HCT116 (cell line): ENCODE measurements at regions not wholly inside any gene's neighbourhood (a gene's known extent, or its start where the extent isn't known, plus 50 kb on each side); places are given as distances from the start of the nearest gene placed in this dataset.

Experiments used
- CTCF ChIP-seq, 3 experiments: fragments of 200-600 bp in 1 of 3; sonication (generic) in 1 of 3; IDR thresholded peaks in 2 of 3; conservative IDR thresholded peaks in 1 of 3; 2 replicates each; pipeline ENCODE4 v1.5.1; 2012 to 2017; ENCODE audit warnings: low read depth in 2 of 3, low read length in 2 of 3, antibody characterized with exemption in 1 of 3, borderline replicate concordance in 1 of 3, control low read depth in 1 of 3, mild to moderate bottlenecking in 1 of 3, mixed read lengths in 1 of 3, mixed run types in 1 of 3, moderate library complexity in 1 of 3; ENCODE audit not compliant: insufficient read depth in 1 of 3
- EZH2phosphoT487 ChIP-seq: fragments of 200-600 bp; IDR thresholded peaks from 2 replicates; pipeline ENCODE4 v1.6.1; 2018; ENCODE audit warnings: antibody characterized with exemption, borderline replicate concordance
- RAD21 ChIP-seq: IDR thresholded peaks from 2 replicates; pipeline ENCODE4 v1.6.1; 2012; ENCODE audit warnings: low read depth, mild to moderate bottlenecking

GRCh38 chr9:80223897-80224296 lies 652.1 kb downstream of the TLE4 start:
- no peak for TF ChIP-seq CTCF (IDR thresholded peaks at IDR 0.05 in 2 of 3, conservative IDR thresholded peaks at IDR 0.05 in 1 of 3; ENCODE audit: borderline replicate concordance in 1 of 3, insufficient read depth in 1 of 3, low read depth in 2 of 3, low read length in 2 of 3)
- no peak for TF ChIP-seq RAD21
- no peak for TF ChIP-seq EZH2phosphoT487
